Thyroid gland (tissue), 4 donors: ENCODE measurements at regions not wholly inside any gene's neighbourhood (a gene's known extent, or its start where the extent isn't known, plus 50 kb on each side); places are given as distances from the start of the nearest gene placed in this dataset.

Experiments used
- DNase-seq, 2 donors: peaks; one replicate each; pipeline ENCODE4 v3.0.0-alpha.2; 2019
- H3K27ac ChIP-seq, 3 donors: fragments of 200-600 bp; sonication (generic); 1 replicate in 2 of 3; 2 replicates in 1 of 3; pipeline ENCODE4 v1.5.1; 2016 to 2019; ENCODE audit warnings: mild to moderate bottlenecking in 1 of 3, moderate library complexity in 1 of 3
- H3K27me3 ChIP-seq: fragments of 200-600 bp; sonication (generic); one replicate; pipeline ENCODE4 v1.5.1; 2019
- H3K36me3 ChIP-seq, 2 donors: fragments of 200-600 bp; sonication (generic); one replicate each; pipeline ENCODE4 v1.5.1; 2016 to 2019
- H3K4me1 ChIP-seq, 2 donors: fragments of 200-600 bp; sonication (generic); one replicate each; pipeline ENCODE4 v1.5.1; 2017 to 2019
- H3K4me3 ChIP-seq, 3 donors: fragments of 200-600 bp; sonication (generic); replicated peaks in 1 of 3; 1 replicate in 2 of 3; 2 replicates in 1 of 3; pipeline ENCODE4 v1.5.1; 2016; ENCODE audit warnings: mild to moderate bottlenecking in 1 of 3
- H3K9me3 ChIP-seq: fragments of 200-600 bp; sonication (generic); one replicate; pipeline ENCODE4 v1.5.1; 2017
- CTCF ChIP-seq, 6 experiments: fragments of 200-600 bp in 3 of 6; fragments of 450-650 bp in 3 of 6; sonication (generic) in 3 of 6; IDR thresholded peaks; one replicate each; pipeline ENCODE4 v1.5.1; 2016 to 2019; ENCODE audit warnings: antibody characterized with exemption in 6 of 6, mild to moderate bottlenecking in 2 of 6, inconsistent platforms in 1 of 6, moderate library complexity in 1 of 6
- POLR2A ChIP-seq, 2 donors: fragments of 450-650 bp; IDR thresholded peaks; one replicate each; pipeline ENCODE4 v1.6.1; 2017; ENCODE audit warnings: antibody characterized with exemption in 2 of 2, mild to moderate bottlenecking in 2 of 2, moderate library complexity in 1 of 2
- WGBS, 2 donors: methylation state at CpG; one replicate each; pipeline ENCODE4 v1.1.5; 2017; 5-methylcytosine and 5-hydroxymethylcytosine counted together
- intact Hi-C: fragments of 100-400 bp; cut with DNase I; formaldehyde crosslinking; loops from one replicate; pipeline ENCODE4 v1.15.1; 2023

- Histone ChIP-seq H3K9me3 (no peaks in the 10 kb centered on the region), H3K4me1 (no peaks in the 10 kb centered on the region), H3K36me3 (no peaks in the 10 kb centered on the region), H3K27ac (no peak overlapping the region), H3K4me3 (no peak overlapping the region), H3K27me3 (no peaks in the 10 kb centered on the region)
- no peak for DNase-seq
- intact Hi-C loops: no loop called here
- WGBS, 2 donors: 89 to 90% methylated on average over 4 of the region's 4 CpGs
- TF ChIP-seq CTCF (IDR thresholded peaks at IDR 0.05): no peak
- no peak for TF ChIP-seq POLR2A (IDR thresholded peaks at IDR 0.05)
Measured at GRCh38 chr2:139836769-139837168, 1056.6 kb upstream of the NXPH2 start.

GRCh38 chr2:139835101-139835500 lies 1054.9 kb upstream of the NXPH2 start:
- TF ChIP-seq CTCF (IDR thresholded peaks at IDR 0.05) (no peak), POLR2A (IDR thresholded peaks at IDR 0.05) (no peak)
- intact Hi-C loops: no loop called here
- no peak for DNase-seq
- H3K27me3 ChIP-seq: no peaks in the 10 kb centered on the region
- H3K4me3 ChIP-seq: no peak overlapping the region
- WGBS, 2 donors: 50% methylated on average over 2 of the region's 2 CpGs
- H3K9me3 ChIP-seq: no peaks in the 10 kb centered on the region
- H3K36me3 ChIP-seq: no peaks in the 10 kb centered on the region
- H3K4me1 ChIP-seq: no peaks in the 10 kb centered on the region
- H3K27ac ChIP-seq: no peak overlapping the region

GRCh38 chr2:139828011-139828410 lies 1047.8 kb upstream of the NXPH2 start:
- no peaks in the 10 kb centered on the region for H3K27me3 ChIP-seq
- H3K4me1 ChIP-seq: no peaks in the 10 kb centered on the region
- H3K9me3 ChIP-seq: no peaks in the 10 kb centered on the region
- DNase-seq: no peak
- no peak overlapping the region for H3K4me3 ChIP-seq
- intact Hi-C loops: no loop called here
- no peak overlapping the region for H3K27ac ChIP-seq
- TF ChIP-seq CTCF (IDR thresholded peaks at IDR 0.05) (no peak), POLR2A (IDR thresholded peaks at IDR 0.05) (no peak)
- 41 to 48% methylated on average over 3 of the region's 3 CpGs for WGBS, 2 donors
- H3K36me3 ChIP-seq: no peaks in the 10 kb centered on the region

GRCh38 chr2:139825726-139826125 lies 1045.5 kb upstream of the NXPH2 start:
- DNase-seq: no peak
- Histone ChIP-seq H3K36me3 (no peaks in the 10 kb centered on the region), H3K4me1 (no peaks in the 10 kb centered on the region), H3K27me3 (no peaks in the 10 kb centered on the region), H3K4me3 (no peak overlapping the region), H3K27ac (no peak overlapping the region), H3K9me3 (no peaks in the 10 kb centered on the region)
- TF ChIP-seq POLR2A (IDR thresholded peaks at IDR 0.05) (no peak), CTCF (IDR thresholded peaks at IDR 0.05) (no peak)
- 77 to 93% methylated on average over 1 of the region's 1 CpG for WGBS, 2 donors
- intact Hi-C loops: no loop called here

- Histone ChIP-seq H3K9me3 (no peaks in the 10 kb centered on the region), H3K27me3 (no peaks in the 10 kb centered on the region), H3K4me3 (no peak overlapping the region), H3K4me1 (no peaks in the 10 kb centered on the region), H3K27ac (no peak overlapping the region), H3K36me3 (no peaks in the 10 kb centered on the region)
- WGBS, 2 donors: 41 to 46% methylated on average over 2 of the region's 2 CpGs
- DNase-seq: no peak
- TF ChIP-seq POLR2A (IDR thresholded peaks at IDR 0.05) (no peak), CTCF (IDR thresholded peaks at IDR 0.05) (no peak)
- intact Hi-C loops: no loop called here
Measured at GRCh38 chr2:139819273-139819796, 1039.1 kb upstream of the NXPH2 start.
